ENCODE measurements at regions not wholly inside any gene's neighbourhood (a gene's known extent, or its start where the extent isn't known, plus 50 kb on each side); places are given as distances from the start of the nearest gene placed in this dataset.

DNA sequence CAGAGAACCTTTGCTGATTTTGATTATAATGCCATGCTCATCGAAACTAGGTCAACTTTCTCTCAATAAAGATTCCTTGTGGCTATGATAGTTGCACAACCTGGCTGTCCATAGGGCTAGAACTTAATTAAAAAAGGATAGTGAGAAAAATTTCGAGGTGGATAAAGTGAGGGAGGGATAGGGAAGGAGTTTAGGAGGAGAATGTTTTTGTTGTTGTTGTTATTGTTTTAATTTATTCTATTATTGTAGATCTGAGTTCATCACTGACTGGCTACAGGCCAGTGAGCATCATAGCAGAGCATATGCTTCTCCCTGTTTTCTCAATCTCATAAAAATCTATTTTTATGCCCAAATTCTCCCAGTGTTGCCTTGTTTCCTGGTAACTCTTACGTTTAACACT is 688.7 kb upstream of the GRM3 start:
- no peak overlapping the region for H3K4me3 ChIP-seq (ENCODE audit: control insufficient read depth, low read depth, low read length)
- TF ChIP-seq, protein P1, sequence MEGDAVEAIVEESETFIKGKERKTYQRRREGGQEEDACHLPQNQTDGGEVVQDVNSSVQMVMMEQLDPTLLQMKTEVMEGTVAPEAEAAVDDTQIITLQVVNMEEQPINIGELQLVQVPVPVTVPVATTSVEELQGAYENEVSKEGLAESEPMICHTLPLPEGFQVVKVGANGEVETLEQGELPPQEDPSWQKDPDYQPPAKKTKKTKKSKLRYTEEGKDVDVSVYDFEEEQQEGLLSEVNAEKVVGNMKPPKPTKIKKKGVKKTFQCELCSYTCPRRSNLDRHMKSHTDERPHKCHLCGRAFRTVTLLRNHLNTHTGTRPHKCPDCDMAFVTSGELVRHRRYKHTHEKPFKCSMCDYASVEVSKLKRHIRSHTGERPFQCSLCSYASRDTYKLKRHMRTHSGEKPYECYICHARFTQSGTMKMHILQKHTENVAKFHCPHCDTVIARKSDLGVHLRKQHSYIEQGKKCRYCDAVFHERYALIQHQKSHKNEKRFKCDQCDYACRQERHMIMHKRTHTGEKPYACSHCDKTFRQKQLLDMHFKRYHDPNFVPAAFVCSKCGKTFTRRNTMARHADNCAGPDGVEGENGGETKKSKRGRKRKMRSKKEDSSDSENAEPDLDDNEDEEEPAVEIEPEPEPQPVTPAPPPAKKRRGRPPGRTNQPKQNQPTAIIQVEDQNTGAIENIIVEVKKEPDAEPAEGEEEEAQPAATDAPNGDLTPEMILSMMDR (IDR thresholded peaks at IDR 0.05; ENCODE audit: control insufficient read depth, insufficient read depth, low read depth, low read length, missing control alignments), result no peak
- DNase-seq (ENCODE audit: low read depth), result no peak

DNA sequence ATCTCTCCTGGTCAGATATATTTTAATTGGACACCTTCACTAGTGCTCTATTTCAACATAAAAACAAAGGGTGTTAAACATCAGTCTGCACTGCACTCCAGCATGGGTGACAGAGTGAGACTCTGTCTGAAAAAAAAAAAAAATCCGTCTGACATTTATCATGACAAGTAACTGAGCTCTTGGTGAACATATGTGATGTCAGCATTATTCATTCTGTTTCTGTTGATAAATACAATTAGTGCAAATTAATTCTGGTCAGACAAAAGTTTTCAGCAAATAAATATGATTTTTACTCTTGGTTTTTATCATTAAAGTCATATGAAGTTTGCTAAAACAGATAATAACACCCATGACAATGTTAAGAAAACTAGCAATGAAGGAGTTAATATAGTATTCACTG is 692.8 kb upstream of the GRM3 start:
- TF ChIP-seq, protein P1 (IDR thresholded peaks at IDR 0.05; ENCODE audit: control insufficient read depth, insufficient read depth, low read depth, low read length, missing control alignments), result no peak
- no peak overlapping the region for H3K4me3 ChIP-seq (ENCODE audit: control insufficient read depth, low read depth, low read length)
- DNase-seq (ENCODE audit: low read depth), result no peak

DNA sequence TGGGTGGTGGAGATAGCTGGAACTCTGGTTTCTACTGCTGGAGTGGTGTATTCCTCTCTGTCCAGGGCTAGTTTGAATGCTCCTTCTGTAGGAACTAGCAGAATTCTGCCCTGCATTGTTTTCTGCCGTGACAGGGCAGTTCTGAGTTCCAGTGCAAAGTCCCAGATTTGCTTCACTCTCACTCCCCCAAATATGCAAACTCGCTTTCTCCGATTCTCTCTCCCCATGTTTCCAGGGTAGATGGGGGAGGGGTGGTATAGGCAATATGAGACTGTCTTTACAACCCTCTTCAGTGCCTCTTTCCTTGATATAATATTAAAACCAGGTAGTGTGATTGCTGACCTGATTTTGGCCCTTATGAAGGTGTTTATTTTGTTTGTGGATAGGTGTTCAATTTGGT is 693.3 kb upstream of the GRM3 start:
- TF ChIP-seq, protein P1 (IDR thresholded peaks at IDR 0.05; ENCODE audit: control insufficient read depth, insufficient read depth, low read depth, low read length, missing control alignments), result no peak

DNA sequence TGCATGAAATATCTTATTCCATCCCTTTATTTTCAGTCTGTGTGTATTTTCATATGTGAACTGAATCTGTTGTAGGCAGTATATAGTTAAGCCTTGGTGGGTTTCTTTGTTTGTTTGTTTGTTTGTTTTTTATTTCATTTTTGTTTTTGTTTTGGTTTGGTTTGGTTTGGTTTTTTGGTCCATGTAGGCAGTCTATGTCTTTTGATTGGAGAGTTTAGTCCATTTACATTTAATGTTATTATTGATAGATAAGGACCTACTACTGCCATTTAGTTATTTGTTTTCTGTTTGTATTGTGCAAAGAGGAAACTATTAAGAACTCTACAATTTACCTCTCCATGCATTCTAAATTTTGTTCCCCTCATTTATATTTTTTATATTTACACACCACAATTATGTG is 695.9 kb upstream of the GRM3 start:
- no peak for DNase-seq (ENCODE audit: low read depth)
- TF ChIP-seq, protein P1 (IDR thresholded peaks at IDR 0.05; ENCODE audit: control insufficient read depth, insufficient read depth, low read depth, low read length, missing control alignments), result no peak
- H3K4me3 ChIP-seq (ENCODE audit: control insufficient read depth, low read depth, low read length), result no peak overlapping the region

More for the DNA sequence above, 693.3 kb upstream of the GRM3 start:
- H3K4me3 ChIP-seq (ENCODE audit: control insufficient read depth, low read depth, low read length), result no peak overlapping the region
- no peak for DNase-seq (ENCODE audit: low read depth)

- H3K4me3 ChIP-seq (ENCODE audit: control insufficient read depth, low read depth, low read length), result no peak overlapping the region
- TF ChIP-seq, protein P1 (IDR thresholded peaks at IDR 0.05; ENCODE audit: control insufficient read depth, insufficient read depth, low read depth, low read length, missing control alignments), result no peak
- DNase-seq (ENCODE audit: low read depth), result no peak
Observed at GRCh38 chr7:85940798-85941197, 702.9 kb upstream of the GRM3 start.

GRCh38 chr7:85931919-85932318 is 711.8 kb upstream of the GRM3 start:
- TF ChIP-seq, protein P1 (IDR thresholded peaks at IDR 0.05; ENCODE audit: control insufficient read depth, insufficient read depth, low read depth, low read length, missing control alignments), result no peak

GRCh38 chr7:85928500-85928899 is 715.2 kb upstream of the GRM3 start:
- H3K4me3 ChIP-seq (ENCODE audit: control insufficient read depth, low read depth, low read length), result no peak overlapping the region
- no peak for DNase-seq (ENCODE audit: low read depth)
- TF ChIP-seq, protein P1 (IDR thresholded peaks at IDR 0.05; ENCODE audit: control insufficient read depth, insufficient read depth, low read depth, low read length, missing control alignments), result no peak

More at GRCh38 chr7:85931919-85932318, 711.8 kb upstream of the GRM3 start:
- H3K4me3 ChIP-seq (ENCODE audit: control insufficient read depth, low read depth, low read length), result no peak overlapping the region
- no peak for DNase-seq (ENCODE audit: low read depth)
